ENCODE measurements at regions not wholly inside any gene's neighbourhood (a gene's known extent, or its start where the extent isn't known, plus 50 kb on each side); places are given as distances from the start of the nearest gene placed in this dataset.
"Not testable (repeated sequence)": the region's sequence is repeated elsewhere in the genome, so short reads cannot be mapped to it uniquely, and the experiment has no call there.

DNA sequence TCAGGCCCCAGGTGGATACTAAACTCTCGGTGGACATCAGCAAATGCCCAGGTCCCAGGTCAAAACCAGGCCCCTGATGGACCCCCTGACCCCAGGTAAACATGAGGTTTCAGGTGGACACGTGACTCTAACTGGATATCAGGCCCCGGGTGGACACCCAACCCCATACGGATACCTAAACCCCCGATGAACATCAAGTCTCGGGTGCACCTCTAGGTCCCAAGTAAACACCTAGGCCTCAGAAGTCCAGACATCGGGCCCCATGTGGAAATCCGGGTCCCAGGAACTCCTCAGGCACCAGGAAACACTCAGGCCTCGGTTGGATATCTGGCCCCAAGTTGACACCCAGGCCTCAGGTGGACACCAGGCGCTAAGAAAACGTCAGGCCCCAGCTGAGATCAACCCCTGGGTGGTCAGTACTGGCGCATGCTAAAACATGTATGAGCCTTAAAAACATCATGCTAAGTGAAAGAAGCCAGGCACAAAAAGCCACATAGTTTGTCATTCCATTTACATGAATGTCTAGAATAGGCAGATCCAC lies 54.4 kb upstream of the SEPTIN5 start:
- no peak overlapping the region for H3K4me3 ChIP-seq (ENCODE audit: low read length)
- Mint-ChIP-seq H3K9me3 (no peaks in the 10 kb centered on the region), H3K27me3 (peaks cover 0 to 5% (median 0%) of the 10 kb centered on the region in 5 donors), H3K27ac (no peak overlapping the region), H3K4me3 (no peak overlapping the region), H3K36me3 (no peaks in the 10 kb centered on the region), H3K4me1 (peaks cover 0 to 3% (median 0%) of the 10 kb centered on the region in 7 donors)
- H3K36me3 ChIP-seq (ENCODE audit: control insufficient read depth in 2 of 3, insufficient read depth in 3 of 3, low read length in 3 of 3): no peaks in the 10 kb centered on the region
- no peaks in the 10 kb centered on the region for H3K27me3 ChIP-seq (ENCODE audit: control insufficient read depth in 2 of 2, insufficient read depth in 2 of 2, low read length in 2 of 2)
- H3K27ac ChIP-seq (ENCODE audit: low read depth, low read length): no peak overlapping the region
- no peak for ATAC-seq
- DNase-seq: no peak
- intact Hi-C loops (cut with micrococcal nuclease): no loop called here
- ChIA-PET CTCF (no interaction called here), POLR2A (no interaction called here)
- H3K4me1 ChIP-seq (ENCODE audit: control insufficient read depth in 2 of 2, insufficient read depth in 2 of 2, low read length in 2 of 2): no peaks in the 10 kb centered on the region
- no peaks in the 10 kb centered on the region for H3K9me3 ChIP-seq (ENCODE audit: control insufficient read depth in 2 of 3, low read length in 3 of 3)

DNA sequence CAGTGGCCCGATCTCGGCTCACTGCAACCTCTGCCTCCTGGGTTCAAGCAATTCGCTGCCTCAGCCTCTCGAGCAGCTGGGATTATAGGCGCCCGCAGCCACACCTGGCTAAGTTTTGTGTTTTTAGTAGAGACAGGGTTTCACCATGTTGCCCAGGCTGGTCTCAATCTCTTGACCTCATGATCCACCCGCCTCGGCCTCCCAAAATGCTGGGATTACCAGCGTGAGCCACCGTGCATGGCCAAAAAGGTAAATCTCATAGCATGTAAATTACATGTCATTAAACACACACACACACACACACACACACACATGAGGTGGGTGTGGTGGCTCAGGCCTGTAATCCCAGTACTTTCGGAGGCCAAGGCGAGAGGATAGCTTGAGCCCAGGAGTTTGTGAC lies 53.7 kb upstream of the SEPTIN5 start:
- CTCF ChIA-PET, DNase-seq, POLR2A ChIA-PET: not testable (repeated sequence)

DNA sequence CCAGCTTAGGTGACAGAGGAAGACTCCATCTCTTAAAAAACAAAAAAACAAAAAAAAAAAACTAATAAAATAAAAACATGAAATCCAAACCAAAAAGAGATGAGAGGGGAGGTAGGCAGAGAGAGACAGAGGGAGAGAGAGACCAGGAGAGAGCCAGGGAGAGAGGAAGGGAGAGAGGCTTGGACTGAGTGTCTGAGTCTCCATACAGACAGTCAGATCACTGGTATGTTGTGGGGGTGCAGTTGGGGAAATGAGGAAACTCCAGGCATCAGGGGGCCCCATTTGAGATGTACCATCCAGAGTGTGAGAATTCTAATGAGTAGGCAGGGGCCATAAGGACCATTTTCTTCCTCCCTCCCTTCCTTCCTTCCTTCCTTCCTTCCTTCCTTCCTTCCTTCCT lies 53.1 kb upstream of the SEPTIN5 start:
- Mint-ChIP-seq H3K36me3 (no peaks in the 10 kb centered on the region), H3K4me1 (peaks cover 0 to 3% (median 0%) of the 10 kb centered on the region in 7 donors), H3K4me3 (no peak overlapping the region), H3K9me3 (no peaks in the 10 kb centered on the region), H3K27ac (no peak overlapping the region), H3K27me3 (peaks cover 0 to 9% (median 3%) of the 10 kb centered on the region in 5 donors)
- ChIA-PET POLR2A (no interaction called here), CTCF (no interaction called here)
- ATAC-seq (no peak), DNase-seq (no peak)
- Histone ChIP-seq H3K27me3 (ENCODE audit: control insufficient read depth in 2 of 2, insufficient read depth in 2 of 2, low read length in 2 of 2) (no peaks in the 10 kb centered on the region), H3K4me3 (ENCODE audit: low read length) (no peak overlapping the region), H3K27ac (ENCODE audit: low read depth, low read length) (no peak overlapping the region), H3K4me1 (ENCODE audit: control insufficient read depth in 2 of 2, insufficient read depth in 2 of 2, low read length in 2 of 2) (no peaks in the 10 kb centered on the region), H3K9me3 (ENCODE audit: control insufficient read depth in 2 of 3, low read length in 3 of 3) (no peaks in the 10 kb centered on the region), H3K36me3 (ENCODE audit: control insufficient read depth in 2 of 3, insufficient read depth in 3 of 3, low read length in 3 of 3) (no peaks in the 10 kb centered on the region)
- intact Hi-C loops (cut with micrococcal nuclease): no loop called here

More for the DNA sequence above, 53.7 kb upstream of the SEPTIN5 start:
- H3K4me1 Mint-ChIP-seq; H3K4me3 Mint-ChIP-seq; H3K27ac ChIP-seq (ENCODE audit: low read depth, low read length); H3K4me1 ChIP-seq (ENCODE audit: control insufficient read depth in 2 of 2, insufficient read depth in 2 of 2, low read length in 2 of 2); H3K9me3 ChIP-seq (ENCODE audit: control insufficient read depth in 2 of 3, low read length in 3 of 3); H3K4me3 ChIP-seq (ENCODE audit: low read length); H3K27ac Mint-ChIP-seq; H3K36me3 Mint-ChIP-seq; H3K36me3 ChIP-seq (ENCODE audit: control insufficient read depth in 2 of 3, insufficient read depth in 3 of 3, low read length in 3 of 3); H3K9me3 Mint-ChIP-seq; H3K27me3 Mint-ChIP-seq; H3K27me3 ChIP-seq (ENCODE audit: control insufficient read depth in 2 of 2, insufficient read depth in 2 of 2, low read length in 2 of 2); intact Hi-C loops (cut with micrococcal nuclease); ATAC-seq: not testable (repeated sequence)

DNA sequence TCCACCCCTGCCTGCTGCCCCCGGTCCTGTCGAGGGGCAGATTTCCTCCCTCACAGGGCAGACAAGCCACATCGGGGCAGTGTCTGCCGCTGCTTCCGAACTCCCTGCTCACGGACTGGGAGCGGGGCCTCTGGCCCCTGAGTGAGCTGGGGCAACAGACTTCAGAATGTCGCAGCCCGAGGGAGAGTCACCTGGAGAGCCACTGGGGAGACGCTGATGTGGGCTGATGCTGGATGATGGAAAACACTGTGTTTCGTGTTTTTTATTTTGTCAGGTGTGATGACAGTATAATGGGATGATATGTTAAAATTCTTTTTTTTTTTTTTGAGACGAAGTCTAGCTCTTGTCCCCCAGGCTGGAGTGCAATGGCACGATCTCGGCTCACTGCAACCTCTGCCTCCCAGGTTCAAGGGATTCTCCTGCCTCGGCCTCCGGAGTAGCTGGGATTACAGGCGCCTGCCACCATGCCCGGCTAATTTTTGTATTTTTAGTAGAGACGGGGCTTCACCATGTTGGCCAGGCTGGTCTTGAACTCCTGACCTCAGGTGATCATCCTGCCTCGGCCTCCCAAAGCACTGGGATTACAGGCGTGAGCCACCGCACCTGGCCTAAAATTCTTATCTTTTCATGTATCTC lies 52.1 kb upstream of the SEPTIN5 start:
- POLR2A ChIA-PET; CTCF ChIA-PET; H3K4me1 Mint-ChIP-seq; H3K36me3 ChIP-seq (ENCODE audit: control insufficient read depth in 2 of 3, insufficient read depth in 3 of 3, low read length in 3 of 3); H3K9me3 Mint-ChIP-seq; H3K36me3 Mint-ChIP-seq; DNase-seq; H3K4me1 ChIP-seq (ENCODE audit: control insufficient read depth in 2 of 2, insufficient read depth in 2 of 2, low read length in 2 of 2); H3K4me3 Mint-ChIP-seq; H3K4me3 ChIP-seq (ENCODE audit: low read length); H3K27ac ChIP-seq (ENCODE audit: low read depth, low read length); intact Hi-C loops (cut with micrococcal nuclease); ATAC-seq; H3K27me3 ChIP-seq (ENCODE audit: control insufficient read depth in 2 of 2, insufficient read depth in 2 of 2, low read length in 2 of 2); H3K27ac Mint-ChIP-seq; H3K9me3 ChIP-seq (ENCODE audit: control insufficient read depth in 2 of 3, low read length in 3 of 3): not testable (repeated sequence)
- H3K27me3 Mint-ChIP-seq: peaks cover 0 to 13% (median 4%) of the 10 kb centered on the region in 5 donors

GRCh38 chr22:19663286-19663815 lies 51.0 kb upstream of the SEPTIN5 start:
- Mint-ChIP-seq H3K4me3 (no peak overlapping the region), H3K27me3 (peaks cover 0 to 13% (median 4%) of the 10 kb centered on the region in 5 donors), H3K4me1 (peaks cover 0 to 3% (median 0%) of the 10 kb centered on the region in 7 donors), H3K27ac (no peak overlapping the region), H3K9me3 (no peaks in the 10 kb centered on the region), H3K36me3 (no peaks in the 10 kb centered on the region)
- no peaks in the 10 kb centered on the region for H3K36me3 ChIP-seq (ENCODE audit: control insufficient read depth in 2 of 3, insufficient read depth in 3 of 3, low read length in 3 of 3)
- intact Hi-C loops (cut with micrococcal nuclease): no loop called here
- CTCF ChIA-PET: interaction anchor here (0.7 kb wide), 1 partner anchor 14 kb away, joined by 3 read pairs; no protein-coding TSS in a partner anchor
- H3K27me3 ChIP-seq (ENCODE audit: control insufficient read depth in 2 of 2, insufficient read depth in 2 of 2, low read length in 2 of 2): no peaks in the 10 kb centered on the region
- POLR2A ChIA-PET: no interaction called here
- DNase-seq: no peak
- no peak overlapping the region for H3K27ac ChIP-seq (ENCODE audit: low read depth, low read length)
- no peaks in the 10 kb centered on the region for H3K9me3 ChIP-seq (ENCODE audit: control insufficient read depth in 2 of 3, low read length in 3 of 3)
- peak; percentile 27 for ATAC-seq
- no peaks in the 10 kb centered on the region for H3K4me1 ChIP-seq (ENCODE audit: control insufficient read depth in 2 of 2, insufficient read depth in 2 of 2, low read length in 2 of 2)
- H3K4me3 ChIP-seq (ENCODE audit: low read length): no peak overlapping the region

- no peak overlapping the region for H3K27ac Mint-ChIP-seq
- no peaks in the 10 kb centered on the region for H3K9me3 Mint-ChIP-seq
- no peak overlapping the region for H3K4me3 ChIP-seq (ENCODE audit: low read length)
- intact Hi-C loops (cut with micrococcal nuclease): no loop called here
- ChIA-PET POLR2A (no interaction called here), CTCF (no interaction called here)
- ATAC-seq (no peak), DNase-seq (no peak)
- peaks cover 0 to 13% (median 4%) of the 10 kb centered on the region in 5 donors for H3K27me3 Mint-ChIP-seq
- H3K27ac ChIP-seq (ENCODE audit: low read depth, low read length): no peak overlapping the region
- H3K36me3 ChIP-seq (ENCODE audit: control insufficient read depth in 2 of 3, insufficient read depth in 3 of 3, low read length in 3 of 3): no peaks in the 10 kb centered on the region
- H3K4me3 Mint-ChIP-seq: peak overlapping the region in 1 of 10 donors; percentile 7
- no peaks in the 10 kb centered on the region for H3K4me1 ChIP-seq (ENCODE audit: control insufficient read depth in 2 of 2, insufficient read depth in 2 of 2, low read length in 2 of 2)
- H3K36me3 Mint-ChIP-seq: no peaks in the 10 kb centered on the region
- H3K27me3 ChIP-seq (ENCODE audit: control insufficient read depth in 2 of 2, insufficient read depth in 2 of 2, low read length in 2 of 2): no peaks in the 10 kb centered on the region
- H3K4me1 Mint-ChIP-seq: peaks cover 0 to 3% (median 0%) of the 10 kb centered on the region in 7 donors
- H3K9me3 ChIP-seq (ENCODE audit: control insufficient read depth in 2 of 3, low read length in 3 of 3): no peaks in the 10 kb centered on the region
Observed at GRCh38 chr22:19663821-19664355, 50.4 kb upstream of the SEPTIN5 start.

DNA sequence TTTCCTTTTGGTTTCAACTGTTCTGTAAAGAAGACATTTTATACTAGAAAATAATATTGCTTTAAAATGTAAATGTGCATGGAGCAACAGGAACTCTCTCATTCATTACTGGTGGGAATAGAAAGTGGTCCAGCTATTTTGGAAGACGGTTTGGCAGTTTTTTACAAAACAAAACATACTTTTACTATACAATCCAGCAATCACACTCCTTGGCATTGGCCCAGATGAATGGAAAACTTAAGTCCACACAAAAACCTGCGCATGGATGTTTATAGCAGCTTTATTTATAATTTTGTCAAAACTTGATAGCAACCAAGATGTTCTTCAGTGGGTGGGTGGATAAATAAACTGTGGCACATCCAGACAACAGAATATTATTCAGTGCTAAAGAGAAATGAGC lies 49.9 kb upstream of the SEPTIN5 start:
- no peak for ATAC-seq
- CTCF ChIA-PET: no interaction called here

More for the DNA sequence above, 49.9 kb upstream of the SEPTIN5 start:
- H3K9me3 Mint-ChIP-seq: no peaks in the 10 kb centered on the region
- H3K36me3 ChIP-seq (ENCODE audit: control insufficient read depth in 2 of 3, insufficient read depth in 3 of 3, low read length in 3 of 3): no peaks in the 10 kb centered on the region
- H3K27me3 Mint-ChIP-seq: peaks cover 0 to 13% (median 4%) of the 10 kb centered on the region in 5 donors
- no peaks in the 10 kb centered on the region for H3K36me3 Mint-ChIP-seq
- no peaks in the 10 kb centered on the region for H3K4me1 ChIP-seq (ENCODE audit: control insufficient read depth in 2 of 2, insufficient read depth in 2 of 2, low read length in 2 of 2)
- no peak overlapping the region for H3K27ac ChIP-seq (ENCODE audit: low read depth, low read length)
- no peaks in the 10 kb centered on the region for H3K9me3 ChIP-seq (ENCODE audit: control insufficient read depth in 2 of 3, low read length in 3 of 3)
- H3K4me1 Mint-ChIP-seq: peaks cover 0 to 3% (median 0%) of the 10 kb centered on the region in 7 donors
- no peak overlapping the region for H3K4me3 Mint-ChIP-seq
- POLR2A ChIA-PET: no interaction called here
- H3K4me3 ChIP-seq (ENCODE audit: low read length): no peak overlapping the region
- no peak overlapping the region for H3K27ac Mint-ChIP-seq
- DNase-seq: no peak
- no peaks in the 10 kb centered on the region for H3K27me3 ChIP-seq (ENCODE audit: control insufficient read depth in 2 of 2, insufficient read depth in 2 of 2, low read length in 2 of 2)
- intact Hi-C loops (cut with micrococcal nuclease): no loop called here
